Transverse colon (tissue), 4 donors: ENCODE measurements at regions not wholly inside any gene's neighbourhood (a gene's known extent, or its start where the extent isn't known, plus 50 kb on each side); places are given as distances from the start of the nearest gene placed in this dataset.

Source experiments
- DNase-seq: peaks from one replicate; pipeline ENCODE4 v3.0.0-alpha.2; 2019
- H3K27ac ChIP-seq, 4 donors: fragments of 200-600 bp; sonication (generic); 2 replicates each; pipeline ENCODE4 v1.5.1; 2016 to 2018; ENCODE audit warnings: inconsistent platforms in 4 of 4
- H3K27me3 ChIP-seq: fragments of 200-600 bp; sonication (generic); 2 replicates; pipeline ENCODE4 v1.5.1; 2017; ENCODE audit warnings: inconsistent platforms
- H3K36me3 ChIP-seq, 4 donors: fragments of 200-600 bp; sonication (generic); 2 replicates each; pipeline ENCODE4 v1.5.1; 2017 to 2019; ENCODE audit warnings: inconsistent platforms in 4 of 4
- H3K4me1 ChIP-seq, 4 donors: fragments of 200-600 bp; sonication (generic); 2 replicates each; pipeline ENCODE4 v1.5.1; 2017 to 2020; ENCODE audit warnings: inconsistent platforms in 4 of 4
- H3K4me3 ChIP-seq, 4 donors: fragments of 200-600 bp; sonication (generic); 1 replicate in 1 of 4; 2 replicates in 3 of 4; pipeline versions ENCODE4 v1.5.1 to v1.6.1; 2017 to 2019; ENCODE audit warnings: inconsistent platforms in 4 of 4
- H3K9me3 ChIP-seq, 2 donors: fragments of 200-600 bp; sonication (generic); 2 replicates each; pipeline ENCODE4 v1.5.1; 2017 to 2019; ENCODE audit warnings: inconsistent platforms in 2 of 2
- EP300 ChIP-seq: sonication (generic); formaldehyde crosslinking; IDR thresholded peaks from one replicate; pipeline ENCODE4 v1.6.1; 2017; ENCODE audit warnings: antibody characterized with exemption, low read depth
- POLR2A ChIP-seq: fragments of 450-650 bp; IDR thresholded peaks from one replicate; pipeline ENCODE4 v1.6.1; 2016; ENCODE audit warnings: antibody characterized with exemption, mild to moderate bottlenecking, moderate library complexity
- POLR2AphosphoS5 ChIP-seq, 3 donors: sonication (generic); formaldehyde crosslinking; IDR thresholded peaks; one replicate each; pipeline ENCODE4 v1.6.1; 2016; ENCODE audit warnings: antibody characterized with exemption in 3 of 3
- WGBS, 2 donors: methylation state at CpG; one replicate each; pipeline ENCODE4 v1.1.5; 2018; ENCODE audit warnings: low coverage in 1 of 2; 5-methylcytosine and 5-hydroxymethylcytosine counted together
- in situ Hi-C, 4 donors: fragments of 200-750 bp; cut with MboI; loops; one replicate each; pipeline versions ENCODE4 v1.15.0 to v1.15.1; 2017; ENCODE audit warnings: low sequenced_read_pairs in 3 of 4, low pct_ligation_motif_present in 1 of 4, low pct_unique_long_range_greater_than_20kb in 1 of 4
- intact Hi-C: fragments of 100-400 bp; cut with DNase I; formaldehyde crosslinking; loops from one replicate; pipeline ENCODE4 v1.15.1; 2023; ENCODE audit warnings: low total_unique reads
- TF ChIP-seq, protein P1 (sequence below), 5 experiments: fragments of 200-600 bp in 3 of 5; fragments of 450-650 bp in 2 of 5; sonication (generic) in 3 of 5; IDR thresholded peaks; 1 replicate in 2 of 5; 2 replicates in 3 of 5; pipeline ENCODE4 v1.5.1; 2016 to 2017; ENCODE audit warnings: antibody characterized with exemption in 5 of 5, inconsistent platforms in 3 of 5, mild to moderate bottlenecking in 2 of 5, moderate library complexity in 1 of 5

DNA sequence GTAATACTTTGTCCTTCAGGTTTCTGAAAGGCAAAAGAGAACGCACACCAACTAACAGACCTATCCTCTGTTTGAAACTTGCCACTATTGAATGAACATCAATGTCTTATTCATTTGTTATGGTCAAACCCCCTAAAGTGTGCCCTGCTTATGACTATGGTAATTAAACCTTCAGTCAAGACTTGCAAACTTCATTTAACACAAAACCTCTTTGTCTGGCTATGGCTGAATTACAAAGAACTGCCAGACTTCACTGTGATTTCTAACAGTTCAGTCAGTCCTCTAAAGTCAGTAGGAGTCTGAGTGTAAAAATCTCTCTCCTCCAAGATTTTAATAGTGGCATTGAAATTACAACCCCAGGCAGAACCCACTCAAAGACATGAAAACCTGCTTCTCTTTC is 702.5 kb upstream of the LRRN3 start:
- WGBS, 2 donors: 60 to 81% methylated on average over 1 of the region's 1 CpG

DNA sequence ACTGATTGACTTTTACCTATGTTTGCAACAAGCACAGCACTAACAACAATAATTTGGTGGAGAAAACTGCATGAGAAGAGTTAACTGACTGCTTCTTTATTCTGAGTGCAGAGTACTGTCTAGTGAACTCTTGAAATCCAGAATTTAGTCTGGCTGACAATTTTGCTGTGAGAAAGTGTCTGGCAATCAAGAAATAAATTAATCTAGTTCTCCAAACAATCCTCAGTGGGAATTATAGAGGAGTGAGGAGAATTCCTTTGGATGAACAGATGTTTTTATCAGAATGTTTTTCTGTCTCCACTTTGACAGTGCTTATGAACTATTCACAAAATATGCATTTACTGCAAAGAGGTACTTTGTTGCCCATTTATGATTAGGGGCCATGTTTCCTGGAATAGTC is 694.9 kb upstream of the LRRN3 start:
- no peak for TF ChIP-seq POLR2A
- TF ChIP-seq, protein P1, sequence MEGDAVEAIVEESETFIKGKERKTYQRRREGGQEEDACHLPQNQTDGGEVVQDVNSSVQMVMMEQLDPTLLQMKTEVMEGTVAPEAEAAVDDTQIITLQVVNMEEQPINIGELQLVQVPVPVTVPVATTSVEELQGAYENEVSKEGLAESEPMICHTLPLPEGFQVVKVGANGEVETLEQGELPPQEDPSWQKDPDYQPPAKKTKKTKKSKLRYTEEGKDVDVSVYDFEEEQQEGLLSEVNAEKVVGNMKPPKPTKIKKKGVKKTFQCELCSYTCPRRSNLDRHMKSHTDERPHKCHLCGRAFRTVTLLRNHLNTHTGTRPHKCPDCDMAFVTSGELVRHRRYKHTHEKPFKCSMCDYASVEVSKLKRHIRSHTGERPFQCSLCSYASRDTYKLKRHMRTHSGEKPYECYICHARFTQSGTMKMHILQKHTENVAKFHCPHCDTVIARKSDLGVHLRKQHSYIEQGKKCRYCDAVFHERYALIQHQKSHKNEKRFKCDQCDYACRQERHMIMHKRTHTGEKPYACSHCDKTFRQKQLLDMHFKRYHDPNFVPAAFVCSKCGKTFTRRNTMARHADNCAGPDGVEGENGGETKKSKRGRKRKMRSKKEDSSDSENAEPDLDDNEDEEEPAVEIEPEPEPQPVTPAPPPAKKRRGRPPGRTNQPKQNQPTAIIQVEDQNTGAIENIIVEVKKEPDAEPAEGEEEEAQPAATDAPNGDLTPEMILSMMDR (IDR thresholded peaks at IDR 0.05): no peak
- no peak for TF ChIP-seq EP300
- no peak for TF ChIP-seq POLR2AphosphoS5 (IDR thresholded peaks at IDR 0.05)

More for the DNA sequence above, 702.5 kb upstream of the LRRN3 start:
- TF ChIP-seq POLR2AphosphoS5 (IDR thresholded peaks at IDR 0.05) (no peak), POLR2A (no peak), EP300 (no peak)
- TF ChIP-seq, protein P1 (IDR thresholded peaks at IDR 0.05): no peak
- no peaks in the 10 kb centered on the region for H3K4me1 ChIP-seq
- intact Hi-C loops: no loop called here
- no peak overlapping the region for H3K27ac ChIP-seq
- no peak overlapping the region for H3K4me3 ChIP-seq
- no peaks in the 10 kb centered on the region for H3K27me3 ChIP-seq
- no peaks in the 10 kb centered on the region for H3K36me3 ChIP-seq
- H3K9me3 ChIP-seq: no peaks in the 10 kb centered on the region
- DNase-seq: no peak
- in situ Hi-C loops: no loop called here

DNA sequence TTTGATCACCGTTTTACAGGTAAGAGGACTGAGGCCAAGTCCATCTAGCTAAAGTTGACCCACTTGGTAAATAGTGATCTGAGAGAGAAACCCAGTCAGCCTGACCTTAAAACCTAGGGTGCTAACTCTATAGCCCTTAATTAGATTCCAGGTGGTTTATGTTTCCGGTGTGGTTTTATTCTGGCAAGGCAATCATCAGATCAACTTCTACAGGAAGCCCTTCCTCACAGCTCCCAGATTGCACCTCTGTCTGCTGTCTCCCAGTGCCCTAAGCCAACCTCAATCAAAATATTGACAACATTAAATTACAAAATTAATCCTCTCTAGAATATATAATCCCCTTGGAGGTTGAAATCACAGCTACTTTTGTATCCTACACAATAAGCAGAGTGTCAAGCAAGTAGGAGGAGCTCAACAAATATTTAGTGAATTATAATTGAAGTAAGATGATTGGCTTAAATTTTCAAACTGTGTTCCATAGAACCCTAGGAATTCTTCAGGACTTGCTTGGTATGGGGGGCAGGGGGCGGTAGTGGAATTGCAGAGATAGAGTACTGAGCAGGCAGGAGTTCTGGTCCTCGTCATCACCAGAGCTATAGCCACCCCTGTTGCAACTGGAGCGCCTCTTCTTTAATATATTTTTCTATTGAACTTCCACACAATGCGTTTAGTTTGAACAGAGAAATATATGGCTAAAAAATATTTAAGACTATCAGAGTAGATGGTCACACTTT is 692.8 kb upstream of the LRRN3 start:
- intact Hi-C loops: no loop called here
- 79 to 90% methylated on average over 5 to 6 of the region's 6 CpGs for WGBS, 2 donors
- H3K4me1 ChIP-seq: no peaks in the 10 kb centered on the region
- H3K36me3 ChIP-seq: no peaks in the 10 kb centered on the region
- H3K9me3 ChIP-seq: no peaks in the 10 kb centered on the region
- H3K27me3 ChIP-seq: no peaks in the 10 kb centered on the region
- in situ Hi-C loops: no loop called here
- no peak overlapping the region for H3K4me3 ChIP-seq
- DNase-seq: no peak
- no peak overlapping the region for H3K27ac ChIP-seq
- TF ChIP-seq POLR2A (no peak), EP300 (no peak), POLR2AphosphoS5 (IDR thresholded peaks at IDR 0.05) (no peak)
- TF ChIP-seq, protein P1 (IDR thresholded peaks at IDR 0.05): no peak

More for the DNA sequence above, 694.9 kb upstream of the LRRN3 start:
- Histone ChIP-seq H3K27me3 (no peaks in the 10 kb centered on the region), H3K4me1 (no peaks in the 10 kb centered on the region), H3K27ac (no peak overlapping the region), H3K9me3 (no peaks in the 10 kb centered on the region), H3K36me3 (no peaks in the 10 kb centered on the region), H3K4me3 (no peak overlapping the region)
- intact Hi-C loops: no loop called here
- DNase-seq: no peak
- in situ Hi-C loops: no loop called here

DNA sequence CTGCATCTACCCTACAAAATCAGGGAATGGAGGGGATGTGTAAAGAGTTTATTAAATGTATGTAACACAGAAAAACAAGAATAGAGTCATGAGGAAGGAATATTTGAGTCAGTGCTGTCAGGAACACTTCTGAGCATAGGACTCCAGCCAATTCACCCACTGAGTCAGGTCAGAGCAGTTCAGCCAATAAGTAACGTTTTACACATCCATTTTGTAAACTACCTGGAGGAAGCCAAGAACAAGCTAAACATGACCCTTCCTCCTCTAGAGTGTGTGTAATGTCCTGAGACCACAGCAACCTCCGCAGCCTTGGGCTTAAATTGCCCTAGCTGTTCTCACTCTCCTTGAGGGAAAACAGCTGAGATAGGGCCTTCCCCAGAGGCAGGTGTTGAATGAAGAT is 691.5 kb upstream of the LRRN3 start:
- H3K4me1 ChIP-seq: no peaks in the 10 kb centered on the region
- no peak overlapping the region for H3K4me3 ChIP-seq
- H3K27ac ChIP-seq: no peak overlapping the region
- no peak for DNase-seq
- intact Hi-C loops: no loop called here
- no peaks in the 10 kb centered on the region for H3K9me3 ChIP-seq
- 51 to 62% methylated on average over 2 of the region's 2 CpGs for WGBS, 2 donors
- no peaks in the 10 kb centered on the region for H3K27me3 ChIP-seq
- TF ChIP-seq EP300: no peak
- no peaks in the 10 kb centered on the region for H3K36me3 ChIP-seq
- in situ Hi-C loops: no loop called here

DNA sequence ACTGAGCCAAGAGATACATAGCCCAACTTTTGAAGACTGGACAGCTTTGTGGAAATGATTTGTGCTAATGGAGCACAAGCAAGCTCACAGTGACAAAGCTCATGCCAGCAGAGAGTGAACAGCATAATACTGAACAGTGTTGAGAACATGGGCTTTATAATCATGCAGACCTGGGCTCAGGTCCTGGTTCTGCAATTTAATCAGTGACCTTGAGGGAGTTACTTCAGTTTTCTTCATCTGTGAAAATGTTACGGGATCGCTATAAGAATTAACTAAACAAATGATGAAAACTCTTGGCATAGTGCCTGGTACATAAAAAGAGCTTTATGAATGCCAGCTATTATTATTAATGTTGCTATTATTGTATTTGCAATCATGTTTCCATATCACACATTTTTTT is 690.5 kb upstream of the LRRN3 start:
- H3K27me3 ChIP-seq: no peaks in the 10 kb centered on the region
- H3K4me1 ChIP-seq: no peaks in the 10 kb centered on the region
- in situ Hi-C loops: no loop called here
- H3K4me3 ChIP-seq: no peak overlapping the region
- intact Hi-C loops: no loop called here
- WGBS, 2 donors: 55 to 63% methylated on average over 2 of the region's 2 CpGs
- H3K9me3 ChIP-seq: no peaks in the 10 kb centered on the region
- H3K27ac ChIP-seq: no peak overlapping the region
- H3K36me3 ChIP-seq: no peaks in the 10 kb centered on the region
- TF ChIP-seq POLR2A (no peak), EP300 (no peak), POLR2AphosphoS5 (IDR thresholded peaks at IDR 0.05) (no peak)
- TF ChIP-seq, protein P1 (IDR thresholded peaks at IDR 0.05): no peak
- DNase-seq: no peak
